ENCODE measurements at regions not wholly inside any gene's neighbourhood (a gene's known extent, or its start where the extent isn't known, plus 50 kb on each side); places are given as distances from the start of the nearest gene placed in this dataset.

DNA sequence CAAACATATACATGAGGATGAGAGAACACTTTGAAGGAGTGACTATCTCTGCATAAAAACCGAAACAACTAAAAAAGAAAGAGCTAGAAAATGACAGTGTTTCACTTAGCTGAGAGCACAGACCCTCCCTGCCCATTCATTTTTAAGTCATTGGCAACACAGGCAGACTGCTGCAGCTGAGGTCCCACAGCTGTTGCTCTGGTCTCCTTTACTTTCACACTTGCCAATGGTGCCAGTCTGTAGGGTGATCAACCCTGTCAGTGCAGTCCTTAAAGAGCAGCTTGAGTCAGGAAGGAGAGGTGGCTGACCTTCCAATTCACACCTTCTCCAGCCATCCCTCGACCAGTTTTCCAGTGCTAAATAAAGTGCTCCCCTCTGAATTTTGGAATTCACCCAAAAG, 508.3 kb upstream of the CCNG1 start:
- TF ChIP-seq, protein P1, sequence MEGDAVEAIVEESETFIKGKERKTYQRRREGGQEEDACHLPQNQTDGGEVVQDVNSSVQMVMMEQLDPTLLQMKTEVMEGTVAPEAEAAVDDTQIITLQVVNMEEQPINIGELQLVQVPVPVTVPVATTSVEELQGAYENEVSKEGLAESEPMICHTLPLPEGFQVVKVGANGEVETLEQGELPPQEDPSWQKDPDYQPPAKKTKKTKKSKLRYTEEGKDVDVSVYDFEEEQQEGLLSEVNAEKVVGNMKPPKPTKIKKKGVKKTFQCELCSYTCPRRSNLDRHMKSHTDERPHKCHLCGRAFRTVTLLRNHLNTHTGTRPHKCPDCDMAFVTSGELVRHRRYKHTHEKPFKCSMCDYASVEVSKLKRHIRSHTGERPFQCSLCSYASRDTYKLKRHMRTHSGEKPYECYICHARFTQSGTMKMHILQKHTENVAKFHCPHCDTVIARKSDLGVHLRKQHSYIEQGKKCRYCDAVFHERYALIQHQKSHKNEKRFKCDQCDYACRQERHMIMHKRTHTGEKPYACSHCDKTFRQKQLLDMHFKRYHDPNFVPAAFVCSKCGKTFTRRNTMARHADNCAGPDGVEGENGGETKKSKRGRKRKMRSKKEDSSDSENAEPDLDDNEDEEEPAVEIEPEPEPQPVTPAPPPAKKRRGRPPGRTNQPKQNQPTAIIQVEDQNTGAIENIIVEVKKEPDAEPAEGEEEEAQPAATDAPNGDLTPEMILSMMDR (IDR thresholded peaks at IDR 0.05), result no peak
- TF ChIP-seq RCOR1 (IDR thresholded peaks at IDR 0.05; ENCODE audit: low read depth, low read length) (no peak), EP300 (IDR thresholded peaks at IDR 0.05) (no peak), POLR2A (IDR thresholded peaks at IDR 0.05; ENCODE audit: low read length) (no peak), MAZ (IDR thresholded peaks at IDR 0.05; ENCODE audit: borderline replicate concordance, low read depth, low read length) (no peak), CEBPB (IDR thresholded peaks at IDR 0.05) (no peak)
- TF ChIP-seq, protein P2, sequence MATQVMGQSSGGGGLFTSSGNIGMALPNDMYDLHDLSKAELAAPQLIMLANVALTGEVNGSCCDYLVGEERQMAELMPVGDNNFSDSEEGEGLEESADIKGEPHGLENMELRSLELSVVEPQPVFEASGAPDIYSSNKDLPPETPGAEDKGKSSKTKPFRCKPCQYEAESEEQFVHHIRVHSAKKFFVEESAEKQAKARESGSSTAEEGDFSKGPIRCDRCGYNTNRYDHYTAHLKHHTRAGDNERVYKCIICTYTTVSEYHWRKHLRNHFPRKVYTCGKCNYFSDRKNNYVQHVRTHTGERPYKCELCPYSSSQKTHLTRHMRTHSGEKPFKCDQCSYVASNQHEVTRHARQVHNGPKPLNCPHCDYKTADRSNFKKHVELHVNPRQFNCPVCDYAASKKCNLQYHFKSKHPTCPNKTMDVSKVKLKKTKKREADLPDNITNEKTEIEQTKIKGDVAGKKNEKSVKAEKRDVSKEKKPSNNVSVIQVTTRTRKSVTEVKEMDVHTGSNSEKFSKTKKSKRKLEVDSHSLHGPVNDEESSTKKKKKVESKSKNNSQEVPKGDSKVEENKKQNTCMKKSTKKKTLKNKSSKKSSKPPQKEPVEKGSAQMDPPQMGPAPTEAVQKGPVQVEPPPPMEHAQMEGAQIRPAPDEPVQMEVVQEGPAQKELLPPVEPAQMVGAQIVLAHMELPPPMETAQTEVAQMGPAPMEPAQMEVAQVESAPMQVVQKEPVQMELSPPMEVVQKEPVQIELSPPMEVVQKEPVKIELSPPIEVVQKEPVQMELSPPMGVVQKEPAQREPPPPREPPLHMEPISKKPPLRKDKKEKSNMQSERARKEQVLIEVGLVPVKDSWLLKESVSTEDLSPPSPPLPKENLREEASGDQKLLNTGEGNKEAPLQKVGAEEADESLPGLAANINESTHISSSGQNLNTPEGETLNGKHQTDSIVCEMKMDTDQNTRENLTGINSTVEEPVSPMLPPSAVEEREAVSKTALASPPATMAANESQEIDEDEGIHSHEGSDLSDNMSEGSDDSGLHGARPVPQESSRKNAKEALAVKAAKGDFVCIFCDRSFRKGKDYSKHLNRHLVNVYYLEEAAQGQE (IDR thresholded peaks at IDR 0.05), result no peak
